Panc1 (cell line): ENCODE measurements at regions not wholly inside any gene's neighbourhood (a gene's known extent, or its start where the extent isn't known, plus 50 kb on each side); places are given as distances from the start of the nearest gene placed in this dataset.

Source experiments
- ATAC-seq: fragments of 200-7000 bp; cut with Tn5 transposase; 2 replicates; pipeline ENCODE4 v1.9.1; 2020; ENCODE audit warnings: mild to moderate bottlenecking, moderate library complexity
- BruUV-seq: library from RNA; stranded (reverse); fragments of 400-500 nt; replicated peaks from 2 replicates; lab custom pipeline; 2021; lab: Mats Ljungman, UMichigan
- CTCF ChIA-PET: fragments of 300-600 bp; sonication (Branson Sonifier 250); formaldehyde crosslinking; loops from one replicate; lab custom pipeline; 2022; ENCODE audit warnings: antibody characterized with exemption; lab: Charles Lee
- POLR2A ChIA-PET: fragments of 300-600 bp; sonication (Branson Sonifier 250); formaldehyde crosslinking; loops from one replicate; lab custom pipeline; 2022; ENCODE audit warnings: antibody characterized with exemption; lab: Charles Lee
- DNase-seq: peaks from one replicate; pipeline ENCODE4 v3.0.0-alpha.2; 2010; ENCODE audit warnings: low read depth, low spot score
- H3K27ac ChIP-seq: 2 replicates; pipeline ENCODE4 v1.5.1; 2011; ENCODE audit warnings: mild to moderate bottlenecking, low read length, inconsistent platforms
- H3K27me3 ChIP-seq: fragments of 200-500 bp; sonication (Bioruptor generic); 2 replicates; pipeline ENCODE4 v1.6.0; 2014; ENCODE audit warnings: low read length, inconsistent platforms; ENCODE audit not compliant: control insufficient read depth, insufficient read depth
- H3K36me3 ChIP-seq: fragments of 200-500 bp; sonication (Bioruptor generic); 2 replicates; pipeline ENCODE4 v1.5.1; 2014; ENCODE audit warnings: inconsistent platforms, mild to moderate bottlenecking, low read length, moderate library complexity; ENCODE audit not compliant: control insufficient read depth, insufficient read depth
- H3K4me1 ChIP-seq: 2 replicates; pipeline ENCODE4 v1.5.1; 2011; ENCODE audit warnings: inconsistent platforms, mild to moderate bottlenecking, low read length, moderate library complexity; ENCODE audit not compliant: control insufficient read depth, insufficient read depth
- H3K4me3 ChIP-seq, 2 experiments: 2 replicates each; pipeline ENCODE4 v1.5.1; 2011 to 2012; ENCODE audit warnings: low read depth in 2 of 2, low read length in 2 of 2, mild to moderate bottlenecking in 2 of 2, inconsistent platforms in 1 of 2, moderate library complexity in 1 of 2
- H3K9me3 ChIP-seq: fragments of 200-500 bp; sonication (Bioruptor generic); 2 replicates; pipeline ENCODE4 v1.5.1; 2014; ENCODE audit warnings: low read depth, mild to moderate bottlenecking, inconsistent platforms, low read length, moderate library complexity; ENCODE audit not compliant: control insufficient read depth, insufficient read depth
- CTCF ChIP-seq: fragments of 450-650 bp; IDR thresholded peaks from 2 replicates; pipeline ENCODE4 v1.5.1; 2017; ENCODE audit warnings: mild to moderate bottlenecking
- POLR2AphosphoS5 ChIP-seq: IDR thresholded peaks from 2 replicates; pipeline ENCODE4 v1.6.1; 2012; ENCODE audit warnings: mild to moderate bottlenecking, low read depth, low read length, moderate library complexity
- SIN3A ChIP-seq: IDR thresholded peaks from 2 replicates; pipeline ENCODE4 v1.6.1; 2012; ENCODE audit warnings: low read depth, mild to moderate bottlenecking, low read length, moderate library complexity, borderline replicate concordance; ENCODE audit not compliant: insufficient read depth
- TCF7L2 ChIP-seq: IDR thresholded peaks from 2 replicates; pipeline ENCODE4 v1.6.1; 2011; ENCODE audit warnings: mild to moderate bottlenecking, low read depth, low read length, inconsistent platforms
- in situ Hi-C: cut with HindIII; loops from 2 replicates; pipeline ENCODE4 v1.10.0; 2016; ENCODE audit warnings: low sequenced_read_pairs, low pct_unique_long_range_greater_than_20kb
- intact Hi-C: fragments of 100-400 bp; cut with micrococcal nuclease; formaldehyde crosslinking; loops from one replicate; pipeline ENCODE4 v1.10.0; 2022; ENCODE audit not compliant: unreplicated experiment
- TF ChIP-seq, protein P1 (sequence below), 2 experiments: IDR thresholded peaks; 2 replicates each; pipeline ENCODE4 v1.6.1; 2011 to 2012; ENCODE audit warnings: low read depth in 2 of 2, control low read depth in 1 of 2, low read length in 1 of 2, mild to moderate bottlenecking in 1 of 2, moderate library complexity in 1 of 2; ENCODE audit not compliant: insufficient read depth in 1 of 2

DNA sequence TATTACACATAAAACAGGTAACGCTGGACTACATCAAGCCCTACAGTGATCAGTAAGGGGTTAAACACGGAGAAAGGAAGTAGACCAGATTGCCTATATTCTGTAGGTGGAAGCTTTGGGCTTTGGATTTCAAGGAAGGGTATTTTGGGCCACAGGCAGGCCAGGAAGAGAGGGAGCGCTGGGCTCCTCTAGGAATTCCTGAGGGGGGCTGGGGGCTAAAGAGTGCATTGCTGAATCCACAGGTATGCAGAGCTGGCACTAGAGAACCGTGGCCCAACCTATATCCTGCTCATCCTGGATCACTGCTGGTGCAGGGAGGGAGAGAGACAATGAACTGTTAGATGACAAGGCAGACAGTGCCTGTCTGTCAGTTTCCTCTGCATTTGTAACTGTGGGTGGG, 367.1 kb downstream of the CSNK1G3 start:
- TF ChIP-seq CTCF (no peak), POLR2AphosphoS5 (no peak), TCF7L2 (no peak), SIN3A (no peak)
- TF ChIP-seq, protein P1, sequence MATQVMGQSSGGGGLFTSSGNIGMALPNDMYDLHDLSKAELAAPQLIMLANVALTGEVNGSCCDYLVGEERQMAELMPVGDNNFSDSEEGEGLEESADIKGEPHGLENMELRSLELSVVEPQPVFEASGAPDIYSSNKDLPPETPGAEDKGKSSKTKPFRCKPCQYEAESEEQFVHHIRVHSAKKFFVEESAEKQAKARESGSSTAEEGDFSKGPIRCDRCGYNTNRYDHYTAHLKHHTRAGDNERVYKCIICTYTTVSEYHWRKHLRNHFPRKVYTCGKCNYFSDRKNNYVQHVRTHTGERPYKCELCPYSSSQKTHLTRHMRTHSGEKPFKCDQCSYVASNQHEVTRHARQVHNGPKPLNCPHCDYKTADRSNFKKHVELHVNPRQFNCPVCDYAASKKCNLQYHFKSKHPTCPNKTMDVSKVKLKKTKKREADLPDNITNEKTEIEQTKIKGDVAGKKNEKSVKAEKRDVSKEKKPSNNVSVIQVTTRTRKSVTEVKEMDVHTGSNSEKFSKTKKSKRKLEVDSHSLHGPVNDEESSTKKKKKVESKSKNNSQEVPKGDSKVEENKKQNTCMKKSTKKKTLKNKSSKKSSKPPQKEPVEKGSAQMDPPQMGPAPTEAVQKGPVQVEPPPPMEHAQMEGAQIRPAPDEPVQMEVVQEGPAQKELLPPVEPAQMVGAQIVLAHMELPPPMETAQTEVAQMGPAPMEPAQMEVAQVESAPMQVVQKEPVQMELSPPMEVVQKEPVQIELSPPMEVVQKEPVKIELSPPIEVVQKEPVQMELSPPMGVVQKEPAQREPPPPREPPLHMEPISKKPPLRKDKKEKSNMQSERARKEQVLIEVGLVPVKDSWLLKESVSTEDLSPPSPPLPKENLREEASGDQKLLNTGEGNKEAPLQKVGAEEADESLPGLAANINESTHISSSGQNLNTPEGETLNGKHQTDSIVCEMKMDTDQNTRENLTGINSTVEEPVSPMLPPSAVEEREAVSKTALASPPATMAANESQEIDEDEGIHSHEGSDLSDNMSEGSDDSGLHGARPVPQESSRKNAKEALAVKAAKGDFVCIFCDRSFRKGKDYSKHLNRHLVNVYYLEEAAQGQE (IDR thresholded peaks at IDR 0.05; ENCODE audit: insufficient read depth in 1 of 2, low read depth in 2 of 2, low read length in 1 of 2): no peak
- in situ Hi-C loops (no loop called here), intact Hi-C loops (no loop called here)
- BruUV-seq: no TSS peak
- ChIA-PET POLR2A (no interaction called here), CTCF (no interaction called here)
- H3K36me3 ChIP-seq: no peaks in the 10 kb centered on the region
- no peaks in the 10 kb centered on the region for H3K9me3 ChIP-seq
- no peak overlapping the region for H3K4me3 ChIP-seq
- DNase-seq (no peak), ATAC-seq (no peak)
- peak overlapping the region; percentile 82; the same call in 1 of the 2 replicates for H3K27ac ChIP-seq
- peaks cover 66% of the 10 kb centered on the region for H3K4me1 ChIP-seq
- no peaks in the 10 kb centered on the region for H3K27me3 ChIP-seq

- Histone ChIP-seq H3K4me3 (no peak overlapping the region), H3K27me3 (no peaks in the 10 kb centered on the region), H3K9me3 (no peaks in the 10 kb centered on the region), H3K27ac (peak overlapping the region; percentile 88), H3K4me1 (peaks cover 46% of the 10 kb centered on the region), H3K36me3 (no peaks in the 10 kb centered on the region)
- DNase-seq (no peak), ATAC-seq (no peak)
- POLR2A ChIA-PET: no interaction called here
- no TSS peak for BruUV-seq
- CTCF ChIA-PET: no interaction called here
- intact Hi-C loops (no loop called here), in situ Hi-C loops (no loop called here)
- TF ChIP-seq, protein P1 (IDR thresholded peaks at IDR 0.05; ENCODE audit: insufficient read depth in 1 of 2, low read depth in 2 of 2, low read length in 1 of 2): no peak
- TF ChIP-seq SIN3A (no peak), TCF7L2 (no peak), POLR2AphosphoS5 (no peak), CTCF (no peak)
Measured at GRCh38 chr5:123876276-123876790, 364.4 kb downstream of the CSNK1G3 start.
